SU-DHL-6 (cell line): ENCODE measurements at regions not wholly inside any gene's neighbourhood (a gene's known extent, or its start where the extent isn't known, plus 50 kb on each side); places are given as distances from the start of the nearest gene placed in this dataset.

Experiments
- H2AFZ ChIP-seq: fragments of 200-600 bp; sonication (generic); 2 replicates; pipeline ENCODE4 v1.6.1; 2014; ENCODE audit warnings: low read depth, mild to moderate bottlenecking, moderate library complexity, mixed read lengths, antibody characterized with exemption, low read length; ENCODE audit not compliant: severe bottlenecking
- H3F3A ChIP-seq: fragments of 200-600 bp; shearing (Covaris generic); 2 replicates; pipeline ENCODE4 v1.6.0; 2016; ENCODE audit warnings: antibody characterized with exemption, mild to moderate bottlenecking; ENCODE audit not compliant: insufficient read depth
- H3K27ac ChIP-seq: fragments of 200-600 bp; sonication (generic); 2 replicates; pipeline ENCODE4 v1.5.1; 2016; ENCODE audit warnings: low read depth, mild to moderate bottlenecking, low read length, moderate library complexity, mixed read lengths
- H3K27me3 ChIP-seq: fragments of 200-600 bp; sonication (generic), shearing (Covaris generic); 2 replicates; pipeline ENCODE4 v1.6.0; 2014; ENCODE audit warnings: mild to moderate bottlenecking, low read length
- H3K36me3 ChIP-seq: fragments of 200-600 bp; sonication (generic); 2 replicates; pipeline ENCODE4 v1.6.1; 2014; ENCODE audit warnings: mild to moderate bottlenecking, low read length, mixed read lengths
- H3K4me2 ChIP-seq: fragments of 300-600, 200-600 bp; shearing (Covaris generic), sonication (generic); 2 replicates; pipeline ENCODE4 v1.6.0; 2014; ENCODE audit warnings: low read length, low read depth, mild to moderate bottlenecking; ENCODE audit not compliant: poor library complexity, severe bottlenecking
- H3K4me3 ChIP-seq: fragments of 200-600 bp; sonication (generic); 2 replicates; pipeline ENCODE4 v1.5.1; 2014; ENCODE audit warnings: antibody characterized with exemption, low read length, mild to moderate bottlenecking, mixed read lengths; ENCODE audit not compliant: insufficient read depth, poor library complexity, severe bottlenecking
- H3K79me2 ChIP-seq: fragments of 200-600 bp; sonication (generic); 2 replicates; pipeline ENCODE4 v1.6.1; 2014; ENCODE audit warnings: mild to moderate bottlenecking, low read length, moderate library complexity; ENCODE audit not compliant: insufficient read depth
- H3K9ac ChIP-seq: fragments of 200-600 bp; sonication (generic); 2 replicates; pipeline ENCODE4 v1.7.0; 2014; ENCODE audit warnings: mild to moderate bottlenecking, low read length
- H3K9me2 ChIP-seq: fragments of 200-600 bp; sonication (generic); replicated peaks from 2 replicates; pipeline ENCODE4 v1.6.1; 2014; ENCODE audit warnings: low read length; ENCODE audit not compliant: insufficient read depth
- H3K9me3 ChIP-seq: fragments of 200-600 bp; sonication (generic); 2 replicates; pipeline ENCODE4 v1.6.1; 2014; ENCODE audit warnings: low read length, mixed read lengths; ENCODE audit not compliant: insufficient read depth
- H4K20me1 ChIP-seq: fragments of 200-600 bp; sonication (generic); 2 replicates; pipeline ENCODE4 v1.6.1; 2014; ENCODE audit warnings: low read depth, mild to moderate bottlenecking, antibody characterized with exemption, low read length, moderate library complexity, mixed read lengths
- EZH2phosphoT487 ChIP-seq: fragments of 200-600 bp; sonication (generic), shearing (Covaris generic); conservative IDR thresholded peaks from 2 replicates; pipeline ENCODE4 v1.6.1; 2018; ENCODE audit warnings: mild to moderate bottlenecking, antibody characterized with exemption, low read length, moderate library complexity, mixed read lengths
- TF ChIP-seq, protein P1 (sequence below): fragments of 200-600 bp; sonication (generic); IDR thresholded peaks from one replicate; pipeline ENCODE4 v1.5.1; 2017; ENCODE audit warnings: antibody characterized with exemption, mild to moderate bottlenecking, low read length, moderate library complexity; ENCODE audit not compliant: insufficient read depth, poor library complexity, severe bottlenecking

DNA sequence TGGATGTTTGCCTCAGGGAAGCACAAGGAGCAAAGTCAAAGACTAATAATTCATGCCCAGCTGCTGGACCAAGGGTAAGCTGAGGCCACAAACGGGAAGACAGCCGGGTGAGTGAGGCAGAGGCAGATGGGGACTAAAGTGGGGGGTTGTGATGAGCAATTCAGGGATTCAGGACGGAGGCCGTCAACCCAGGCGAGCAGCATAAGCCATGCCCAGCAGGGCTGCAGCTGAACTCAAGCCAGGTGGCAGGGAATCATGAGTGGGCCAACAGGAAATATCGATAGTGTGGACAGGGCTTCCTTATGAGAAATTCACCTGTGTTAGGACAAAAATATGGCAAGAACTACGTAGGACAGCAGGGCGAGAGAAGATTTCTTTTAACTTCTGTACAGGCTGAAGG lies 246.8 kb downstream of the CDC5L start:
- Histone ChIP-seq H3K9me3 (no peaks in the 10 kb centered on the region), H3K36me3 (no peaks in the 10 kb centered on the region), H2AFZ (no peak overlapping the region), H3K4me3 (no peak overlapping the region), H3K4me2 (no peak overlapping the region), H3F3A (no peaks in the 10 kb centered on the region), H3K27me3 (no peaks in the 10 kb centered on the region), H3K79me2 (no peaks in the 10 kb centered on the region), H3K9me2 (no peaks in the 10 kb centered on the region), H4K20me1 (no peaks in the 10 kb centered on the region), H3K27ac (no peak overlapping the region), H3K9ac (no peak overlapping the region)
- TF ChIP-seq EZH2phosphoT487, result no peak
- TF ChIP-seq, protein P1, sequence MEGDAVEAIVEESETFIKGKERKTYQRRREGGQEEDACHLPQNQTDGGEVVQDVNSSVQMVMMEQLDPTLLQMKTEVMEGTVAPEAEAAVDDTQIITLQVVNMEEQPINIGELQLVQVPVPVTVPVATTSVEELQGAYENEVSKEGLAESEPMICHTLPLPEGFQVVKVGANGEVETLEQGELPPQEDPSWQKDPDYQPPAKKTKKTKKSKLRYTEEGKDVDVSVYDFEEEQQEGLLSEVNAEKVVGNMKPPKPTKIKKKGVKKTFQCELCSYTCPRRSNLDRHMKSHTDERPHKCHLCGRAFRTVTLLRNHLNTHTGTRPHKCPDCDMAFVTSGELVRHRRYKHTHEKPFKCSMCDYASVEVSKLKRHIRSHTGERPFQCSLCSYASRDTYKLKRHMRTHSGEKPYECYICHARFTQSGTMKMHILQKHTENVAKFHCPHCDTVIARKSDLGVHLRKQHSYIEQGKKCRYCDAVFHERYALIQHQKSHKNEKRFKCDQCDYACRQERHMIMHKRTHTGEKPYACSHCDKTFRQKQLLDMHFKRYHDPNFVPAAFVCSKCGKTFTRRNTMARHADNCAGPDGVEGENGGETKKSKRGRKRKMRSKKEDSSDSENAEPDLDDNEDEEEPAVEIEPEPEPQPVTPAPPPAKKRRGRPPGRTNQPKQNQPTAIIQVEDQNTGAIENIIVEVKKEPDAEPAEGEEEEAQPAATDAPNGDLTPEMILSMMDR, result no peak

GRCh38 chr6:44635486-44635885 lies 248.0 kb downstream of the CDC5L start:
- no peaks in the 10 kb centered on the region for H3K36me3 ChIP-seq
- no peak overlapping the region for H3K27ac ChIP-seq
- TF ChIP-seq, protein P1, result no peak
- TF ChIP-seq EZH2phosphoT487, result no peak
- H3K4me2 ChIP-seq, result no peak overlapping the region
- H3K27me3 ChIP-seq, result no peaks in the 10 kb centered on the region
- no peak overlapping the region for H3K4me3 ChIP-seq
- H3K9ac ChIP-seq, result no peak overlapping the region
- no peaks in the 10 kb centered on the region for H3F3A ChIP-seq
- H2AFZ ChIP-seq, result no peak overlapping the region
- H3K9me3 ChIP-seq, result no peaks in the 10 kb centered on the region
- no peaks in the 10 kb centered on the region for H4K20me1 ChIP-seq
- H3K79me2 ChIP-seq, result no peaks in the 10 kb centered on the region
- no peaks in the 10 kb centered on the region for H3K9me2 ChIP-seq

GRCh38 chr6:44636561-44637248 lies 249.2 kb downstream of the CDC5L start:
- no peak for TF ChIP-seq EZH2phosphoT487
- TF ChIP-seq, protein P1, result no peak
- Histone ChIP-seq H3K27ac (no peak overlapping the region), H3F3A (no peaks in the 10 kb centered on the region), H3K9me2 (no peaks in the 10 kb centered on the region), H2AFZ (no peak overlapping the region), H3K27me3 (no peaks in the 10 kb centered on the region), H3K4me2 (no peak overlapping the region), H3K4me3 (no peak overlapping the region), H3K9me3 (no peaks in the 10 kb centered on the region), H3K79me2 (no peaks in the 10 kb centered on the region), H3K36me3 (no peaks in the 10 kb centered on the region), H4K20me1 (no peaks in the 10 kb centered on the region), H3K9ac (no peak overlapping the region)
